ENCODE measurements at regions not wholly inside any gene's neighbourhood (a gene's known extent, or its start where the extent isn't known, plus 50 kb on each side); places are given as distances from the start of the nearest gene placed in this dataset.
"Not testable (repeated sequence)": the region's sequence is repeated elsewhere in the genome, so short reads cannot be mapped to it uniquely, and the experiment has no call there.

DNA sequence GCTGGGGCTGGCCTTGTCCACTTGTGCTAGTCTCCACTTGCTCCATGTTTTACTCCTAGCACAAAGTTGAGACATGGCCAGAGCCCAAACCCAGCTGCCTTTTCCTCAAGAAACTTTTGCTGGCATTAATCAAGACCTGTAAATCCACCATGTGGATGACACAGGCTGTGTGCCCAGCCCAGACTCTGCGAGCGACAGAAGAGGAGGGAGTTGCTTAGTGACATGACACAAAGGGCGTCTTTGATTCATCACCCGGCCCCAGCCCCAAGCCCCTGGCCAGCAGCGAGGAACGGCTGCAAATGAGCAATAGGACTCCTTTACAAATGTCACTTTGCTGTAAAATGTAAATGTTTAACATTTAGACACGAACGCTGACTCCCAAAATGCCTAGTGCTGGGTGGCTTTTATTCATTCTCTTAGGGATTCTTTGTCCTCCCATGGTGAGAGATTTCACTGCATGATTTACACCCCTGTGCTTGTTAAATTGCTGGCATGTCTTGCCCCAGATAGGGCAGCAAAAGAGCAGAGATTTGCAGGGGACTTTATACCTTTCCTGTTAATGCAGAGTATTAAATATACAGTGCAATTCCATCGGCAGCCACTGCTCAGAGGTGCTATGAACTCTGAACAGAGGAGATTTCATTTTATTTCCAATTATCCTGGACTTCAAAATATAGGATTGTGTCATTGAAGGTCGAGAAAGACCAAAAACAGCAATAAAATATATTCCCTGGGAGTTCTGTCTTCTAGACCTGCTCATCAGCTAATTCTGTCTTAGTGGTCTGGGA lies 263.6 kb upstream of the NCAM1 start:
- DNase-seq (ENCODE audit: low read depth in 3 of 3): no peak

DNA sequence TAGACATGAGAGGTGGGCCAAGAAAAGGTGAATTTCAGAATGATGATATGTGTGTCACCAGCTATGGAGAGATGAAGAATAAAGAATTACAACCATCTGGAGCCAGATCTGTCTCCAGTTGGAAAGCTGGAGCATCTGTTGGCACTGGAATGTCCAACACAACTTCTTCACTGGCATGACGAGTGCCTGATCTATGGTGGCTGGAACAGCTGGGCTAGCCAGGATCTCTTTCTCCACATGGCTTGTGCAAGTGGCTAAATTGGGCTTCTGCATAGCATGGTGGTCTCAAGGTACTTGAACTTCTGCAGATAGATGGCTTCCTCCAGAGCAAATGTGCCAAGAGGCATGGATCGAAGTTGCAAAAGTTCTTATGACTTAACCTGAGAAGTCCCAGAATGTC lies 256.1 kb upstream of the NCAM1 start:
- DNase-seq (ENCODE audit: low read depth in 3 of 3): no peak

DNA sequence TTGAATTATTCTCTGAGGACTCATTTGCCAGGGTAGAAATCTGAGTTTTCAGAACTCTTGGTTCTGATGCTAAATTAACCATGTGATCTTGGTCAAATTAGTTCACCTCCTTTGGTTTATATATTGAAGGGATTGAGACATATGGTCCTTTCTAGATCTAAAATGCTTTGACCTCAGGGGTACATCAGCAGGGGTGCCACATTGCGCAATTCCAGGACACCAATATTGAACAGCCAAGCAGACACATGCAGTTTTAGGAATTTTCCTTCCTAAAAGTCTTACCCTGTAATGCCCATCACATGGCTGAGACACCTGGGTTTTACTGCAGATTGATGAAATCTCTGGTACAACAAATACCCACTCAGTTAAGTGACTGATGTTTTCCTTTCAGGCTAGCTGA lies 254.4 kb upstream of the NCAM1 start:
- no peak for DNase-seq (ENCODE audit: low read depth in 3 of 3)

DNA sequence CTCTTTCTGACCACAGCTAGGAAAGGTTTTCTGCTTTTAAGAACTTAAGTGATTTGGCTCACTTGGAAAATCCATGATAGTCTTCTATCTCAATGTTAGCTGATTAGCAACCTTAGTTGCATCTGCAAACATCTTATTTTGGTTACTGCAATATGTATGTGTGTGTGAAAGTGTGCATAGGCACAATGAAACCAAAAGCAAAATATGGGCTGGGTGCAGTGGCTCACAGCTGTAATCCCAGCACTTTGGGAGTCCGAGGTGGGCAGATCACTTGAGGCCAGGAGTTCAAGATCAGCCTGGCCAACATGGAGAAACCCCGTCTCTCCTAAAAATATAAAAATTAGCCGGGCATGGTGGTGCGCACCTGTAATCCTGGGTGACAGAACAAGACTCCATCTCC lies 246.9 kb upstream of the NCAM1 start:
- DNase-seq (ENCODE audit: low read depth in 3 of 3): not testable (repeated sequence)

DNA sequence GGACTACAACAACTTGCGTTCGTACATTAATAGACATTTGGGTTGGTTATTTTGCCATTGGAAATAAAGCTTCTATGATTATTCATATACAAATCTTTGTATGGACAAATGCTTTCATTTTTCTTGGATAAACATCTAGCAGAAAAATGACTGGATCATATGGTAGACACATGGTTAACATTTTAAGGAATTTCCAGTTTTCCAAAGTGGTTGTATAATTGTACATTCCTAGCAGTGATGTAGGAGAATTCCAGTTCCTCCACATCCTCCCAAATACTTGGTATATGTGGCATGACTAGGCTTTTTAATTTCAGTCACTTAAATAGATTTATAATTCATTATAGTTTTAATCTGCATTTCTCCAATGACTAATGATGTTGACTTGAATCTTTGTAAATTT lies 246.2 kb upstream of the NCAM1 start:
- DNase-seq (ENCODE audit: low read depth in 3 of 3): no peak

DNA sequence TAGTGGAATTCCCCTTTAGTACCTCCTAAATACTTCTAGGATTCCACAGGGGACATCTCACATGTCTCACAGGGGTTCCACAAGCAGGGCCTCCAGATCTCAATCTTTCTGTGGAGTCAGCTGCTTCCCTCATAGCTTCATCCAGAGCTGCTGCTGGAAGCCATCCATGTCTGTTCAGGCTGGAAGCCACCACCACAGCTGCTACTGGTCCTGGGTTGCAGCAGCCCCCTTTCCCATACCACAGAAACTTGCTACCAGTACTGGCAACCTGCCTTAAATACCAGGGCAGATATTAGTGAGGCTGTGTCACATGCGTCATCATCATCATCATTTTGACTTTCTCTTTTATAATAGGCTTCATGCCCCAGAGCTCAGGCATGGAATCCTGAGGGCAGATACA lies 242.7 kb upstream of the NCAM1 start:
- DNase-seq (ENCODE audit: low read depth in 3 of 3): no peak

DNA sequence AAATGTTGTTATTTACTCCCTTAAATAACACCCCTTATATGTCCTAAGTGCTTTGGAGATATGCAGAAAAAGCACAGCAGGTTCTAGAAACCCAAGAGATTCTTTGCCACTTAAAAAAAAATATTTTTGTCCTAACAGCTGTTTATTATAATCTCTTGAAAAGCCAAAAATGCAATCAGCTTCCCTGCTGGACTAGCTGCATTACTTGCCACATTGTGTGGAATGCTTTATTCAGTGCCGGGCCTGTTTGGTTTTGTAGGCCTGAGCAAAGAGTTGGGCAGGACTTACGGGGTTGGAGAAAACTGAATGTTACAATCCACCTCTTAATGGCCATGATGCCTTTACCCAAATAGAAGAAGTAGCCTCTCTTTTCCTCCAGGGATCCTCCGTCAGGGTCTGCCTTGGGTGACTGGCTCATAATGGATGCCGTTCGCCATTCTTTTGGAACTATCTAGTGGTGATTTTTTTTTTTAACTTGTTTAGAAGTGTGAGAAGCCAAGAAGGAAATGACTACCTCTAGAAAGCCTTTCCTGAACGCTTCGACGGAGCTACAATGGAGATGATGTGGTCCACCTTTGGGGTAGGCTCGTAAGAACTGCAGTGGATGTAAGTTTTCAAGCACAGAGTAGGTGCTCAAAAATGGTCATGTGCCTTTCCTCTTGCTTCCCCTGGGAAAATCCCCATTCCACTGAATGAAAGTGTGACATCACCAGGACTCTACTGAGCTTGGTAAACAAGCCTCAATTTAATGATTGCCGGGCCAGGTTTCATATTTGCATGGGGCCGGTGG lies 241.3 kb upstream of the NCAM1 start:
- no peak for DNase-seq (ENCODE audit: low read depth in 3 of 3)

DNA sequence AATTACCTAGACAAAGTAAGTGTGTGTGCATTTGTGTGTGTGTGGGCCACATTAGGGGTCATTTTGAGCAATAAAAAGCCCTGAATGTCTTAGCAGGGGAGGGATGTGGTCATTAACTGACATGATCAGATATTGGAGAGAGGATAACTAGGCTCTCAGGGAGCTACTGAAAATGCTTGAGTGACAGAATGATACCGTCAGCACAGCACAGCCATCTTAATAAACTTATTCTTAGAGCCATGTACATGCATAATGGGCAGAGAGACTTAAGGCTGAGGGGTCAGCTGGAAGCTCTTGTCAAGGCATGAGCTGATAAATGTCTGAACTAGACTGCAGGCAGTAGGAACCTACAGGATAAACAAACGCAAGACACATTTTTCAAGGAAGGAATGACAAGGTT lies 239.1 kb upstream of the NCAM1 start:
- DNase-seq (ENCODE audit: low read depth in 3 of 3): no peak

DNA sequence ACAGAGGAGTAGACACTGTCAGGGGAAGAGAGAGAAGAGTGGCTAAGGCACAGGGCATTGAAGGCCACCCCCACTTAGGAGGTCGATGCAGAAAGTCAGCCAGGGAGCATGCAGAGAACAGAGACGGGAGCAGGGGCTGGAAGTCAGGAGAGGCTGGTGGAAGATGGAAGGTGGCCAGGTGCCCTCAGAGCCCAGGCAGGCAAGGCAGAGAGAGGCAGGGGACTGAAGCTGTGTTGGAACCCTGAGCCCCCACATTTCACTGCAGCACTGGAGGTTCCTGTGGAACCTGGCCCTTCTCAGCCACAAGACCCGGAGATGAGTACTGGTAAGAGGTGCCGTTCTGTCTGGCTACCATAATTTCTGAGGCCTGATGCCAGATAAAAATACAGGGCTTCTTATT lies 238.3 kb upstream of the NCAM1 start:
- DNase-seq (ENCODE audit: low read depth in 3 of 3): no peak

DNA sequence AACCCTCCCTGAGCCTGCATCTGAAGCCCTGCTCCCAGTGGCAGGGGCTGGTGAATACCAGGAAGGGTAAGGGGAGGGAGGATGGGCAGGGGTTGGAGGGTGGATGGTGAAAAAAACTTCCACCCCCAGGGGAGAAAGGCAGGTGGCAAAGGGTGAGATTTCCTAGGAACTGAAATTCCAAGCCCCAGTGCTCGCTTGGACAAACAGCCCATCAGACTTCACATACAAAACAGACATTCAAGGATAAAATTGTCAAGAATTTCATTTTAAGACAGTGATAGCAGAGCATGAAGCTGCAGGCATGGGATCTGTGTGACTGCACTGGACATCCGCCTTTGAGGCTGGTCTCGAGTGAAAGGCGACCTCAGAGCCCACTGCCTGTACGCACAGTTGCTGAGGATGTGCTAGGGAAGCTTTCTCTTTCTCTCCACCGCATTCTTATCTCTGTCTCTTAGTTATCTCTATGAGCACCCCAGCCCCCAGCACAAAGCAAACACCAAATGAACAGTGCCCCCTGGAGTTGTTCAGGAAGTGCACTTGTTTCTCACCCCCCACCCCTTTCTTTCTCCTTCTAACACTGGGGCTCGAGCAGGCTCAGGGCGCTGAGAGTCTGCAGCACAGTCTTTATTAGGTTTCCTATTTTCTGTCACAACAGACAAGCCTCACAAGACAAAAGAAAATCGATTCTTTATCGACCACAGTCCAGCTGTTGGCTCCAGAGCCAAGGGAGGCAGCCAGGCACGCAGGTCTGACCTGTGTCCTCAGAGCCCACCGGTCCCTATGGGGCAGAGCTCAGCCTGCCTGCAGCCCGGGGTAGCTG lies 237.3 kb upstream of the NCAM1 start:
- no peak for DNase-seq (ENCODE audit: low read depth in 3 of 3)

DNA sequence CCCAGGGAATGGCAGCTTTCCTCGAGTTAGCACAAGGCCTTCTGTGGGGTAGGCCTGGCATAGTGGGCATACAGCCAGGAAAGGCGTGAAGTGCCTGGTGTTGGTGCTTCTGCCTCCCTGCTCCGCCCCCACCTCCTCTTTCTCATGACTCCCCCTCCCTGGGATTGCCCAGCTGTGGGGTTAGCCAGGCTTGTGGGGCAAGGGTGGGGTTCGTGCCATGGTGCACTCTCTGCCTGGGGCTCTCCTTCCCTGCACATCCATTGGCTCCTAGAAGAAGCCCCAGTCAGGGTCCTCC lies 236.8 kb upstream of the NCAM1 start:
- no peak for DNase-seq (ENCODE audit: low read depth in 3 of 3)

DNA sequence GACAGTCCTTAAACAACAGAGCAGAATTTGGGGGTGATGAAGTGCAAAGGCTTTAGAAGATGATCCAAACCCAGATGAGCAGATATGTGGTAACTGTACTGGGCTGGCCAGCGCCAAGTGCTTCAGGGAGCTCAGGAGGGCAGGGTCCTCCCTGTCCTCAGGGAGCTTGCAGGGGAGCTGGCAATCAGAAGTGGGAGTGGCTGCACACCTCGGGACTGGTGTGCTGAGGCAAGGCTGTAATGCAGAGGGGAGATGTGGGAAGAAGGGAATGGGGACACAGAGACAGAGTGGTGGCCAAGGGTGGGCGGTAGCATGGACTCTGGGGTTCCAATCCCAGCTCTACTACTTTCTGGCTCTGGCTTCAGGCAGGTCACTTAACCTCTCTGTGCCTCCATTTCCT lies 235.6 kb upstream of the NCAM1 start:
- DNase-seq (ENCODE audit: low read depth in 3 of 3): no peak

DNA sequence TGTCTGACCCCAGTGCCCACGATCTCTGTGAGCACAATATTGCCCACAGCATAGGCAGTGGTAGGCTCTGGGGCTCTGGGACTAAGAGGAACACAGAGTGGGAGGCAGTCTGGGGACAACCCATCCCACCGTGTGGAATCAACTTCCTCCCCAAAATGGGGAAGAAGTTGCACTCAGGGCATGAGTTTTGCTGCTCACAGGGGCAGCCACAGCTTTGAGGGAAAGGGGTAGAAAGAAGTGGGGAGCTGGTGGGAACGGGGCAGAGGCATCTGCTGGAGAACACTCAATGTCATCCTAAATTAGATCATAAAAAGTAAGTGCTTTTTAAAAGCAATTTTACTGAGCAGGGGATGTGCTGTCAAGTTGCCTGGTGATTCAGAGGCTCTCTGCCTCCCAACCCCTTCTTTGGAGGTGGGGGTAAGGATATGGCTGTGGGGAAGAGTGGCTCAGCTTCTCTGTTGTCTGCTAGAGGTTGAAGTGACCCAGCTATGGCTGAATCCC lies 233.8 kb upstream of the NCAM1 start:
- no peak for DNase-seq (ENCODE audit: low read depth in 3 of 3)

DNA sequence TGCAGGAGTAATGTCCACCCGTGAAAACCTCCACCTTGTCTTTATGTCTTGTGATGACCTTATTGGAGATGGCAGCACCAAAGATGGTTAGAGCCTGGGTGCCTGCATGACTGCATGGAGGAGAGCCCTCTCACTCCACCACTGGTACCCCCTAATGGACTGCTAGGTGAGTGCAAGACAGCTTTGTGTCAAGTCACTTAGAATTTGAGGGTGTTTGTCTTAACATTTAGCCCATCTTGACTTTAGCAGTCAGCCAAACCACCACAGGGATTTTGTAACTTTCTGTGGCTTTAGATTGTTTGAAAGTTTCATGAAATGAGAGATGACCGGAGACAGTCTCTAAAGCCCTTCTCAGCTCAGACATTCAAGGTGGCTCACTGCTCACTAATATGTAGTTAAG lies 232.9 kb upstream of the NCAM1 start:
- no peak for DNase-seq (ENCODE audit: low read depth in 3 of 3)

DNA sequence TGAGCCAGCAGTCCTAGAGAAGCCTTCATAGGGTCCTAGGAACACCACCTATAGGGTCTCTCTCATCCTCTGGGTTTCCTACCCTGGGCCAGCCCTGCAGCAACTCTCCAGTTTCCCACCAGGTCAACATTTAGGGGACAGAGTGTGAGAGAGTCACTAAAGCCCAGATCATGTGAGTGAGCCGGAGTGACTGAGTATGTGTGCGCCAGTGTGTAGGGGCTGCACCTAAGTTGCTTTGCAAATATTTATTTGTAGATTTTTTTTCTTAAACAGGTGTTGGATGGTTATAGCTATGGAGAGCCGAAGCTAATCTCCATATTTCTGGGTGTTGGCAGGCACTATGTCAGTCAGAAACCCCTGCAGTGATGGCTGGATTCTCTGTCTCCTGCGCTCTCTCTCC lies 232.5 kb upstream of the NCAM1 start:
- no peak for DNase-seq (ENCODE audit: low read depth in 3 of 3)

DNA sequence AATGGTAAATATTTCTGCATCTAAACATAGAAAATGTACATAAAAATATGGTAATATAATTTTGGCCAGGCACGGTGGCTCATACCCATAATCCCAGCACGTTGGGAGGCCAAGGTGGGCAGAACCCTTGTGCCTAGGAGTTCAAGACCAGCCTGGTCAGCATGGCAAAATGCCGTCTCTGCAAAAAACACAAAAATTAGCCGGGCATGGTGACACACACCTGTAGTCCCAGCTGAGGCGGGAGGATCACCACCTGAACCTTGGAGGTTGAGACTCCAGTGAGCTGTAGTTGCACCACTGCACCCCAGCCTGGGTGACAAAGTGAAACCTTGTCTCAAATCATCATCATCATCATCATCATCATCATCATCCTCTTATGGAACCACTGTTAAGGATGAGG lies 230.6 kb upstream of the NCAM1 start:
- DNase-seq (ENCODE audit: low read depth in 3 of 3): no peak

DNA sequence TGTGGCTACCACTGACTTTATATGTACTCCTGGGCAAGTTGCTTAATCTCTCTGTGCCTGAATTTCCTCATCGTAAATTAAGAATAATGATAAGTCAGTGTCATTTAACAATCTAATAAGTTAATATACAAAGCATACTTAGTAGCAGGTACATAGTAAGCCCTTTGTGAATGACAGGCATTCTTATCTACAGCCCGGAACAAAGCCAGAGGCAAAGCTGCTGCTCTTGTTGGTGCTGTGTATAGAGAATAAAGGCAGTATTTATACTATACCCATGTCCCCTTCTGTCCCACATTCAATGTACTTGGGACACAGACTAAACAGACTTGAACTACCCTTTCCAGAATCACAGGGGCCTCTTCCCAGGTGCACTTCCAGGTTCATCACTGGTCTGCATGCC lies 229.7 kb upstream of the NCAM1 start:
- no peak for DNase-seq (ENCODE audit: low read depth in 3 of 3)

DNA sequence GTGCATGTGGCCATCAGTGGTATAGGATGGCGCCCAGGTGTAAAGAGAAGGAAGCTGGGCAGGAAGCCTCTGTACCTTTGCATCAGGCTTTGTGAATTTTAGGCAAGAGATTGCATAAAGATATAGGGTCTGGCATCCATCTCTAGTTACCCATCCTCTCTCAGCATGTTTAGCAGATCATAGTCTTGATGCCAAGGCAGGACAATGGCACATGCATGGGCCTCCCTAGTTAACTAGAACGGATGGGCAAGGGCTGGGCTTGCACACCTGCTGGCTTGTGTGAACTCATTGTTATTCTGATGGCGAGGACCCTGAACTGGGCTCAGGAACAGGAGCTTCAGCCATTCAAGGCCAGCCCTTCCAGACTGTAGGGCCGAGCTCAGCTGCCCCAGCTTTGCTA lies 229.2 kb upstream of the NCAM1 start:
- DNase-seq (ENCODE audit: low read depth in 3 of 3): no peak

DNA sequence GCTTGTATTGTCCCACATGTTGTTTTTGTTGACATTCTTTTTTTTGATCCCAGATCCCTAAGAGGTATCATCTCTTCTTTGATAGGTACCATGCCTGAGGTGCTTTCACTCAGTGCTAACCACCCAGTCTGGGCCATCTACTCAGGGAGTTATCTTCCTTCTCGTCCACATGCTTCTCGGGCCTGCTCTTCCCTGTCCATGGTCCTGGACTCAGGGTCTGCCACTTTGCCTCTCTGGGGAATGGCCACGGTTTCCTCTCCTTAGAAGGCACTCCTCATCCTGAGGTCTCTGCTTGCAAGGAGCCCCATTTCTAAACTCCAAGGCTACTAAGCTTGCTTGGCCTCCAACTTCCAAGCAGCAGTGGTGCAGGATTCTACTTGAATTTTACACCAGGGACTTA lies 227.0 kb upstream of the NCAM1 start:
- DNase-seq (ENCODE audit: low read depth in 3 of 3): no peak

DNA sequence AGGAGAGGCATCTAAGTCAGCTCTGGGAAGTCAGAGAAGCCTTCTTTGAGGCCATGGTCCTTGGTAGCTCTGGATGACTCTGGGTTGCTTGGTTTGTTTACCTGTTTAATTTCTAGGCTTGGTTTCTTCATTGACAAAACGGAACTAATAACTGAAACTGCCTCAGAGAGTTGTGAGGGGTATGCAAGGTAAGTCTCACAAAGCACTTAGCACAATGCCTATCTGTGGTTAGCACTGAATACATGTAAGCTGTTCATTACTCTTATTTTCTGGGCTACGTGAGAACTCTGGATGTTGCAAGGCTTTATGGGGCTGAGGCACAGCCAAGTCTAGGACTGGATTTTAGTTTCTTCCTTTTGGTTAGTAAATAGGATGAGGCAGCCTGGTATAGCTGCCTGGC lies 225.8 kb upstream of the NCAM1 start:
- DNase-seq (ENCODE audit: low read depth in 3 of 3): no peak

DNA sequence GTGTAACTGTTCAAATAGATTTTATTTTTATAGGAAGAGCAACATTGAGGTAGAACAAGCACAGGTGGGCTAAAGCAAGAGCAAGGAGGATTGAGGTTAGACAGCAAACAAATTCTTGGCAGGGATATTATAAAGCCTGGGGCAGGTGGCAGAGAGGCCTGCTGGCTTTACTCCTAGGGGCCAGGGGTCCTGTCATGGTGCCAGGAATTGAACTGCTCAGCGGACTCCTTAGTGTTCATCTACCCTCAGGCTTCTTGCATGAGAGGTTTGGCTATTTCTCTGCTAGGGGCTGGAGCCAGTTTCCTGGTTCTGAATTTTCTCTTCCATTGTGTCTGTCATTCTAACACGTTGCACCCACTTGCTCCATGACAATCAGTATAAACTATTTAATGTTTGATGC lies 217.2 kb upstream of the NCAM1 start:
- no peak for DNase-seq (ENCODE audit: low read depth in 3 of 3)

DNA sequence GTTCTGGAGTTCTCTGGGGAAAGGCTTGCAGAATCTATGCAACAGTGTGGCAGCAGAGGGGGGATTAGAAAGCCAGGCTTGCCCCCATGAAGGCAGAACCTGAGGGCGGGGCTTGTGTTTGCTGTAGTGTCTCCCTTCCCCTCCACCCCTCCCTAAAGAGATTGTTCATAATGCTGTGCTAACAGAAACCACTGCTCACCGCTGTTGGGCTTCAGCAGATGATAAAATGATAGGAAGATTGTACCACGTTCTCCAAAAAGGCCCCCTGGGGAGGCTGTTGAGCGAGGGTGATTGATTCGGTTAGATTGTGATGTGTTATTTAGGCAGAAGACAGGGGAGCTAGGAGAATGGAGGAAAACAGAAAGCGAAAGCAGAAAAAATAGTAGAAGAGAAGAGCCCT lies 215.2 kb upstream of the NCAM1 start:
- DNase-seq (ENCODE audit: low read depth in 3 of 3): no peak

DNA sequence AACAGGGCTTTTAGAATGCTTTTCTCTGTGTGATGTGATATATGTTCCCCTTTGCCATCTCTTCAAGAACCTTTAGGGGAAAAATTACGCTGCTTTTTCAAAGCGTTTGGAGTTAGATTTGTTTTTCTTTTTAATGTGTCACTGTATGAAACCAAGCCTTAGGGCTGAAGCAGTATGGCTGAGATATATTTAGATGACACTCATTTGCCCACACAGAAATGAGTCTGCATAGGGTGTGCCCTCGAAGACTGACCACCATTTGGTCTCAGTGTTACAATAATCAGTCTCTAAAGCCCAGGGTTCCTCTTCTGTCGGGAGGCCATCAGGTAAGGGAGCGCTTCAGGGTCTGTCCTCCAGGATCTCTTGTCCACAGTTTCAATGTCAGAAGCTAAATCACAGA lies 213.0 kb upstream of the NCAM1 start:
- no peak for DNase-seq (ENCODE audit: low read depth in 3 of 3)

Measured in stimulated activated CD4-positive, alpha-beta T cell treated with anti-CD3 and anti-CD28 coated beads, TNF-alpha, amount 100 ng/mL, for 4 hours (primary cell).